Activated naive CD4-positive, alpha-beta T cell treated with anti-CD3 and anti-CD28 coated beads, Interleukin-2, amount 50 U/mL, for 16 hours (primary cell): ENCODE measurements at regions not wholly inside any gene's neighbourhood (a gene's known extent, or its start where the extent isn't known, plus 50 kb on each side); places are given as distances from the start of the nearest gene placed in this dataset.
"Not testable (repeated sequence)": the region's sequence is repeated elsewhere in the genome, so short reads cannot be mapped to it uniquely, and the experiment has no call there.

Source experiments
- DNase-seq: peaks from one replicate; pipeline ENCODE4 v3.0.0-alpha.2; 2020

GRCh38 chr5:117359895-117360294 is 785.3 kb upstream of the SEMA6A start:
- no peak for DNase-seq

DNA sequence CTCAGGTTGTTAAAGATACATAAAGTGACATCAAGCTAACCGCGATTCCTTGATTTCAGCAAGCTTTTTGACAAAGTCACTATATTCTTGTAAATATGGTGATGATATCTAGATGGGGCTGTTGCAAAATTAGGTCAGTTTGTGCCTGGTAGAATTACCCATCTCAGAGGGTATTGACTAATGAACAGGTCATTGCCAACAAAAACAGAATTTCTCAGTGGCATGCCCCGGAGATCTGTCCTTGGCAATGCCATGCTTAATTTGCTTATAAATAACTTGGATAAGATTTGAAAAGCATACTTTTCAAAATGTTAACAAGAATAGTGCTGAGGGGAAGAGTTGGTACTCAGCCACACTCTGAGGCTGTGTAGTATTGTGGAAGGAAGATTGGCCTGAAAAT is 783.3 kb upstream of the SEMA6A start:
- no peak for DNase-seq

DNA sequence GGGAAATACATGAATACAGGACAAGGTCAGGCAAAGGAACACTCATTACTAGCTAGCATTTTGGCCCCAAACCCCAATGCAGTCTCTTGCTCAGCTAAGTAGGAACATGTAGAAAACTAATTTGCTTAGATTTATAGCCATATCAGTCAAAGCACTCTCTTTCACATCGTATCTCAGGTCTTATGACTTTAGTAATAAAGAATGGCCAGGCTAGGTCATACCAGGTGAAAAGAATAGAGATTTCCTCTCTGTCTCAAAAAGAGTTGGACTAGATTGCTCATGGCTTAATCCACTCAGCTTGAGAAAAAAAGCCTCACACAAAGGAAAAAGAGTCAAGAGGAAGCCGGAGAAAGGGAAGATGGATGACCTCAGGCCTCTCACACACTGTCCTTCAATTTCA is 772.7 kb upstream of the SEMA6A start:
- DNase-seq, result no peak

DNA sequence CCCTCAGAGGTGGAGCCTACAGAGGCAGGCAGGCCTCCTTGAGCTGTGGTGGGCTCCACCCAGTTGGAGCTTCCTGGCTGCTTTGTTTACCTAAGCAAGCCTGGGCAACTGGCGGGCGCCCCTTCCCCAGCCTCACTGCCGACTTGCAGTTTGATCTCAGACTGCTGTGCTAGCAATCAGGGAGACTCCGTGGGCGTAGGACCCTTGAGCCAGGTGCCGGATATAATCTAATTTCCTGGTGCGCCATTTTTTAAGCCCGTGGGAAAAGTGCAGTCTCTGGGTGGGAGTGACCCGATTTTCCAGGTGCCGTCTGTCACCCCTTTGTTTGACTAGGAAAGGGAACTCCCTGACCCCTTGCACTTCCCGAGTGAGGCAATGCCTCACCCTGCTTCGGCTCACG is 769.1 kb upstream of the SEMA6A start:
- DNase-seq, result not testable (repeated sequence)

GRCh38 chr5:117337064-117337749 is 762.6 kb upstream of the SEMA6A start:
- no peak for DNase-seq

DNA sequence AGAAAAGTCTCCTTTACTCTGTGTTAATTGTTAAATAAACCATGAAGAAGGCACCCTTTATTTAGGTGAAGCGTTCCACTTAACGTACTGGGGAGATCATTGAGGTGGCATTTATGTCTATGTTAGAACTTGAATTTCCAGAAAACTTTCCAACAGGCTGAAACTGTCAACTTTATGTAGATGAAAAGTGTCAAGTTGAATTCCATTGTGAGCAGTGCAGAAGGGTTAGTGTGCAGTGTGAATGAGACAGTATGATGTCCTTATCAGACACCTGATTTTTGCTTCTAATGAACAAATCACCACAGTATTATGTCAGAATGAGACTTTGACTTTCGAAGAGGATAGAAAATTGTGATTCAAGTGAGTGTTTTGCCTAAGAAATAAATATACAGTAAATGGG is 761.6 kb upstream of the SEMA6A start:
- no peak for DNase-seq

DNA sequence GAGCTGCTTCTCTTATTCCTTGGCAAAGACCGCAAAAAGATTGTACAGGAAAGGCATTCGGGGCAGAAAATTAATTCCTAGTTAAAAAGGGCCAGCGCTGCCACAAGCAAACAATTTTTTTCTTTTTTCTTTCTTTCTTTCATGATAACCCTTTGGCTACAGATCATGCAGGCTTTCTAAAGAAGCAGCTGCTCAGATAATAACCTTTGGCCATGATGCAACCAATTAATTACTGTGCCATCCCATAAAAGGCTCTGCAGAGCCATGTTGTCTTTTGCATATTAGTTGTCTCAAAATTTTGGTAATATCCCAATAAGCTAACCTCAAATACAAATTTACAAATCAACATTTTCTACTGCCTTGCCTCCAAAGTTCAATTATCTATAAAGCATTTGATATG is 758.4 kb upstream of the SEMA6A start:
- DNase-seq, result no peak

DNA sequence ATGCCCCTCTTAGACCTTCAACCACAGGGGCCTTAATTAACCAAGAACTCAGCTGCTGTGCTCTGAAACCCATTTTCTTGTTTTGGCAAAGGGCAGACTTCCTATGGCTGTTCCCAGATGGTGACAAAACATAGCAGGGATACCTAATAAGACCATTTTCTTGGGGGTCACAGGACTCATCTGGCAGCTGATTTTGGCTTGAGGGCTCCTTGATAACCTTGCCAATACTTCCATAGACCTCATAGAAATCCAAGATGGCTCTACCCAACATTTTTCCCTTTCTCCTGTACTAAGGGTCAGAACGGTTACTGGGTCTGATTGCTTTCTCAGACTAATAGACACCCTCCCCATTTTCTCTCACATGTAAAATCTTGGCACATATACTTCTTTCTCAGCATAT is 757.7 kb upstream of the SEMA6A start:
- no peak for DNase-seq

DNA sequence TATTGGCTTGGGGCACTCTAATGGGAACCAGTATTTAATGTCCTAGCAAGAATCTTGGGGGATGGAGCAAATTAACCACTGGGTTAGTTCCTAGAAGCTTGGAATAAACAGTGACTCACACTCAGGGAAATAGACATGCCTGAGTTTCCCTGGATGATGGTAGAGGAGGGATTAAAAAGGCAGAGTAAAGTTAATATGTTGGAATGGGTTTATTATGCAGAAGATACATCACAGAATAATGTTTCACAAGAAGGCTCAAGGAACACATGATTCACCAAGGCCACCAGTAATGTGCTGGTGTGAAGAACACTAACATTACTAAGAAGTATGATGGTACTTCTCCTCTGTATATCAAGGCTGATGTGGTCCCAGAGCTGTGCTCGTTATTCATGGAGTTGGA is 752.9 kb upstream of the SEMA6A start:
- DNase-seq, result no peak

GRCh38 chr5:117326997-117327396 is 752.4 kb upstream of the SEMA6A start:
- no peak for DNase-seq

DNA sequence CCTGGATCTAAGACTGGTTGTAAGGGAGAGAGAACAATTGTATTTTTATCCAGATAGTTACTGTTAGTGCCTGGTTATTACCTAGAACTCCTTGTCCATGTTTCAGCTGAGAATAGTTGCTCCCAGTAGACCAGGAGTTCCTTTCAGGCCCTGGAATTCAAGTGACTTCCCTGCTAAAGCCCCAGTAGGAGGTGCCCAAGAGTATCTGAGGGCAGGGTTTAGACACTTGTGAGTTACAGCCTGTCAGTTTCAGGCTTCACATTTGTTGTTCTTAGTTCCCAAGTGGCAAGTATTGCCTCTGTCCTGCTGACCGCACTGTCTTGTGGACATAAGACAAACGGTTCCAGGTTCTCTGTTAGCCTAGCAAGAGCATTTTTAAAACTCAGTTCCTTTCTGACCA is 743.9 kb upstream of the SEMA6A start:
- DNase-seq, result no peak

GRCh38 chr5:117315170-117315569 is 740.5 kb upstream of the SEMA6A start:
- no peak for DNase-seq

- DNase-seq, result not testable (repeated sequence)
Measured at GRCh38 chr5:117304512-117305107, 730.0 kb upstream of the SEMA6A start.

GRCh38 chr5:117302949-117303348 is 728.3 kb upstream of the SEMA6A start:
- no peak for DNase-seq

GRCh38 chr5:117302473-117302872 is 727.9 kb upstream of the SEMA6A start:
- DNase-seq, result no peak

GRCh38 chr5:117299936-117300328 is 725.3 kb upstream of the SEMA6A start:
- DNase-seq, result no peak

GRCh38 chr5:117299224-117299935 is 724.8 kb upstream of the SEMA6A start:
- DNase-seq, result no peak

DNA sequence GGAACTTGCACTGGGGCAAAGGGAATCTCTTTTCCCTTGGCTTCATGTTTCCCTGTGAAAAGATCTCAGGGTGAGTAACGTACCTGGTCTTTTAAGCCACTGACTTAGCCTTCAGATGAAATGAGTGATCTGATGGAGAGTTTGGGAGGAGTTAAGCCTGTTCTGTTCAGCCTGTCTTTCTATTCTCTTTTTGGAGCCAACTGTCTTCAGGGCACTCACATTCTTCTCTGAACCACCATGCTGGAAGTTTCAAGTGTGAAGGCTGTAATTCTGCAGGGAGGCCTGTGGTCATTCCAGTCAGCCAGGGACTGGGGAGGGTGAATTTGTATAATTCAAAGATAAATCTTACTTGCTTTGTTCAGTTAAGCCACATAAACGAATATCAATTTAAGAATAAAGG is 722.2 kb upstream of the SEMA6A start:
- DNase-seq, result no peak

DNA sequence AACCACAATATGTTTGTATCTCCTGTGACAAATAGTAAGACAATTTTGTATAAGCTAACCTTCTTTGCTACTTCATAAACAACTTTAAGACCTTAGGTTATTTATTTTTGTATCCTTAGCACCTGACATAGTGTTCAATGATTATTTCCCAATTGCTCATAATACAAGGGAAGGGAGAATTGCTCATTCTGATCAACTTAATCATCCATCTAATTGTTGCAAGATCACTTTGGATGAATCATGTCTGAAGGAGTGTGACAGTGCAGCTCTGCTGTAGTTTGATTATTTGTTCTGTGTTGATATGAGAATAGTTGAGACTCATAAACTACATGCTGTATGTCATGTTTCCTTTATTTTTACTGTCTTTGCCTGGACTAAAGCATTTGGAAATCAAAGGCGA is 721.3 kb upstream of the SEMA6A start:
- no peak for DNase-seq

GRCh38 chr5:117286813-117287212 is 712.2 kb upstream of the SEMA6A start:
- DNase-seq, result no peak

DNA sequence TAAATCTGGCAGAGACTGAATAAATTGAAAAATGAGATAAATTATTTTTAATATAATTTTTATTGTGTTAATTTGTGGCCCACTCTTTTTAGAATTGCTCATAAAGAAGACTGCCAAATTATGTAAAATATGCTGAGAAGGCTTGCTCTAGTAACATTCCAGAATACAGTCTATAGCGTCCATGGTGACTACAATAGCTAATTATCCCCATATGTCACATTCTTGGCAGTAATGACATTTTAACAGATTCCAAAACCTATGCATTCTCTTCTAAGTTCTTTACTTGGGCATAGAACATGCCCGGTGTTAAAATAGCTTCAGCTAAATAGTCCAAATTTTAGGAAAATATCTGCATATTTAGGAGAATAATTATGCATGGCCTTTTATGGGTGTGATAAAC is 697.0 kb upstream of the SEMA6A start:
- DNase-seq, result no peak

- no peak for DNase-seq
Measured at GRCh38 chr5:117266280-117266679, 691.7 kb upstream of the SEMA6A start.

- no peak for DNase-seq
Measured at GRCh38 chr5:117263231-117263630, 688.6 kb upstream of the SEMA6A start.

GRCh38 chr5:117262572-117263131 is 688.0 kb upstream of the SEMA6A start:
- DNase-seq, result no peak
